ENCODE measurements at regions not wholly inside any gene's neighbourhood (a gene's known extent, or its start where the extent isn't known, plus 50 kb on each side); places are given as distances from the start of the nearest gene placed in this dataset.

GRCh38 chr12:19979584-19979983 is 388.8 kb upstream of the PDE3A start:
- TF ChIP-seq CHD1 (IDR thresholded peaks at IDR 0.05; ENCODE audit: low read depth, low read length) (no peak), RAD21 (IDR thresholded peaks at IDR 0.05; ENCODE audit: low read length) (no peak), POLR2A (IDR thresholded peaks at IDR 0.05; ENCODE audit: low read depth, low read length) (no peak), BHLHE40 (IDR thresholded peaks at IDR 0.05; ENCODE audit: low read depth, low read length) (no peak), RFX5 (IDR thresholded peaks at IDR 0.05; ENCODE audit: low read depth, low read length) (no peak), NFE2L2 (IDR thresholded peaks at IDR 0.05; ENCODE audit: low read depth, low read length) (no peak), MXI1 (IDR thresholded peaks at IDR 0.05; ENCODE audit: borderline replicate concordance, low read depth, low read length) (no peak)
- TF ChIP-seq, protein P1, sequence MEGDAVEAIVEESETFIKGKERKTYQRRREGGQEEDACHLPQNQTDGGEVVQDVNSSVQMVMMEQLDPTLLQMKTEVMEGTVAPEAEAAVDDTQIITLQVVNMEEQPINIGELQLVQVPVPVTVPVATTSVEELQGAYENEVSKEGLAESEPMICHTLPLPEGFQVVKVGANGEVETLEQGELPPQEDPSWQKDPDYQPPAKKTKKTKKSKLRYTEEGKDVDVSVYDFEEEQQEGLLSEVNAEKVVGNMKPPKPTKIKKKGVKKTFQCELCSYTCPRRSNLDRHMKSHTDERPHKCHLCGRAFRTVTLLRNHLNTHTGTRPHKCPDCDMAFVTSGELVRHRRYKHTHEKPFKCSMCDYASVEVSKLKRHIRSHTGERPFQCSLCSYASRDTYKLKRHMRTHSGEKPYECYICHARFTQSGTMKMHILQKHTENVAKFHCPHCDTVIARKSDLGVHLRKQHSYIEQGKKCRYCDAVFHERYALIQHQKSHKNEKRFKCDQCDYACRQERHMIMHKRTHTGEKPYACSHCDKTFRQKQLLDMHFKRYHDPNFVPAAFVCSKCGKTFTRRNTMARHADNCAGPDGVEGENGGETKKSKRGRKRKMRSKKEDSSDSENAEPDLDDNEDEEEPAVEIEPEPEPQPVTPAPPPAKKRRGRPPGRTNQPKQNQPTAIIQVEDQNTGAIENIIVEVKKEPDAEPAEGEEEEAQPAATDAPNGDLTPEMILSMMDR (conservative IDR thresholded peaks at IDR 0.05; ENCODE audit: low read depth, low read length): no peak
